ENCODE measurements at regions not wholly inside any gene's neighbourhood (a gene's known extent, or its start where the extent isn't known, plus 50 kb on each side); places are given as distances from the start of the nearest gene placed in this dataset.

DNA sequence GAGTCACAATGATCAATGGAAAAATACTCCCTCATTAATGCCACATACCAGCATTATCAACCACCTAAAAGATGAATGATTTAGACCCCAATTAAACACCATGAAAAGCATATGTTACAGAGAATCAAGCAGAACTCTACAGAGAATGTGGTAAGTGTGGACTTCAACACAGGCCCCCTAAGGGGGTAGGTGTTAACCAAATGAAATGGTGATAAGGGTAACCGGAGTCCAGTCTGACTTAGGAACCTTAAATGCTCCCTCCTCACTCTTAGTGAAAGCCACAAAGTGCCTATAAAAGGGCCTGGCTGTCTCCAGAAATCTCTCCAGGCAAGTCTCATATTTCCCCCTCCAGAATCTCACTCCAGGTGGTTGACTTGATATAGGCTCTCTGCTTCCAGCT lies 149.2 kb upstream of the FOXD3 start:
- WGBS, 2 experiments (ENCODE audit: insufficient coverage in 2 of 2) = 50% methylated on average over 1 of the region's 1 CpG; no CpG with 5 or more reads in 1 of the 2 experiments
- Histone ChIP-seq H3K4me3 (ENCODE audit: extremely low read depth, insufficient read depth, low read length, poor library complexity, severe bottlenecking) (no peak overlapping the region), H3K9me3 (ENCODE audit: control insufficient read depth, low read length) (no peaks in the 10 kb centered on the region), H3K4me1 (ENCODE audit: control insufficient read depth, insufficient read depth, low read length, poor library complexity, severe bottlenecking) (no peaks in the 10 kb centered on the region), H3K36me3 (ENCODE audit: control insufficient read depth, insufficient read depth, low read length) (no peaks in the 10 kb centered on the region), H3K27ac (ENCODE audit: low read depth, low read length, severe bottlenecking) (no peak overlapping the region)

DNA sequence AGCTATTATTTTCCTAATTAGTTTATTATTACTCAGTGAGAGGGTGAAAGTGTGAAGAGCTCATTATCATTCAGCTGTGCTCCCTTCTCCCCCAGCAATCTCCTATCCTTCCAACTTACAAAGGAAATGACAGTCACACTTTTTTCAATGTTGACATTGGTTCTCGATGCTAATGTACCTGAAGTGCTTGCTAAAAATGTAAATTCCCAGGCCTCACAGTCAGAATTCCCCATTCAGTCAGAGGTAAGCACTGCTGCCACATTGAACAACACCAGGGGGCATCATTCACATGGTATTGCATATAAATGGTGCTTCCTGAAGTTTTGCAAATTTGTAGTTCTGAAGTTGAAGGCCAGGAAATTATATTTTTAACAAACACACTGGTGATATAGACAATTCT lies 132.7 kb upstream of the FOXD3 start:
- H3K4me3 ChIP-seq (ENCODE audit: extremely low read depth, insufficient read depth, low read length, poor library complexity, severe bottlenecking) = no peak overlapping the region

DNA sequence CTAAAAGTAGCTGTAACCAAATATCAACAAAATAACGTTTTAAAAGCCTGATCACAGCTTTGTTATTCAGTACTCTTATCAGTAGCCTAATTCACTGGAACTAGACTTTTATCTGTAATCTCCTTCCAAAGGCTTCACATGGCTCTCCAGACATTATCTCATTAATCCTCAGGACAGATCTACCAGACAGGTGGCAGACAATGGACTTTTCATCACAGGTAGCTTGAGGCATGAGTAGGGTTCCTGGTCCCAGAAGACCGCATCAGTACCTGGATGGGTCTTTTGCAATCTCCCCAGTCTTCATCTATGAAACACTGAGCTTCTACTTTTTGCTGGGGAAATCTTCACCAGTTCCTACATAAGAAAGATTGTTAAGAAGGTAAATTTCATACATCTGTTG lies 132.2 kb upstream of the FOXD3 start:
- H3K4me1 ChIP-seq (ENCODE audit: control insufficient read depth, insufficient read depth, low read length, poor library complexity, severe bottlenecking) = no peaks in the 10 kb centered on the region
- H3K4me3 ChIP-seq (ENCODE audit: extremely low read depth, insufficient read depth, low read length, poor library complexity, severe bottlenecking) = no peak overlapping the region
- WGBS, 2 experiments (ENCODE audit: insufficient coverage in 2 of 2) = 17 to 18% methylated on average over 1 of the region's 2 CpGs
- no peaks in the 10 kb centered on the region for H3K9me3 ChIP-seq (ENCODE audit: control insufficient read depth, low read length)
- no peaks in the 10 kb centered on the region for H3K36me3 ChIP-seq (ENCODE audit: control insufficient read depth, insufficient read depth, low read length)
- H3K27ac ChIP-seq (ENCODE audit: low read depth, low read length, severe bottlenecking) = no peak overlapping the region

More for the DNA sequence above, 132.7 kb upstream of the FOXD3 start:
- Histone ChIP-seq H3K36me3 (ENCODE audit: control insufficient read depth, insufficient read depth, low read length) (no peaks in the 10 kb centered on the region), H3K27ac (ENCODE audit: low read depth, low read length, severe bottlenecking) (no peak overlapping the region), H3K9me3 (ENCODE audit: control insufficient read depth, low read length) (no peaks in the 10 kb centered on the region), H3K4me1 (ENCODE audit: control insufficient read depth, insufficient read depth, low read length, poor library complexity, severe bottlenecking) (no peaks in the 10 kb centered on the region)
- 0 to 17% methylated on average over 1 of the region's 1 CpG for WGBS, 2 experiments (ENCODE audit: insufficient coverage in 2 of 2)

DNA sequence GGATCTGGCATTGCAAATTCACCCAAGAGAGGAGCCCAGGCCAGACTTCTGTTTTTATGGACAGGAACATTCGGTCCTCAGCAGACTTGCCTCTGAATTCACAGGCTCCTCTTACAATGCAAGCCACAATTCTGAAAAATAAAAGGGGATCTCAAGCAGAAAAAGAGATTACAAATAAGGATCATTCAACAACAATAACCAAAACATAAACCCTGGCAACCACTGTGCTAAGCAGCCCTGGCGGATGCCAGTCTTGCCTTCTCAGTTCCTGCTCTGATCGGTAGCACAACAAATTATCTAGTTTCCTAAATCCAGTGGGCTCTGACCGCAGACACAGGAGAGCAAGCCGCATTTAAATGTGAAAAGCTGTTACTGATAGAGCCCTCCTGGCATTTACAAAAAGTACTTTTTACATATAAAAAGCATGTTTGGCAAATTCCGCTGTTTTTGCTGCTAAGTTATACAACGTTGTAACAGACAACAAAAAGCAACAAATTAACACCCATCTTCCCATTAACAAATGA lies 123.4 kb upstream of the FOXD3 start:
- Histone ChIP-seq H3K27ac (ENCODE audit: low read depth, low read length, severe bottlenecking) (no peak overlapping the region), H3K4me3 (ENCODE audit: extremely low read depth, insufficient read depth, low read length, poor library complexity, severe bottlenecking) (no peak overlapping the region), H3K9me3 (ENCODE audit: control insufficient read depth, low read length) (no peaks in the 10 kb centered on the region), H3K36me3 (ENCODE audit: control insufficient read depth, insufficient read depth, low read length) (no peaks in the 10 kb centered on the region), H3K4me1 (ENCODE audit: control insufficient read depth, insufficient read depth, low read length, poor library complexity, severe bottlenecking) (no peaks in the 10 kb centered on the region)
- WGBS, 2 experiments (ENCODE audit: insufficient coverage in 2 of 2) = 0 to 19% methylated on average over 2 to 4 of the region's 7 CpGs

- H3K36me3 ChIP-seq (ENCODE audit: control insufficient read depth, insufficient read depth, low read length) = no peaks in the 10 kb centered on the region
- no peak overlapping the region for H3K27ac ChIP-seq (ENCODE audit: low read depth, low read length, severe bottlenecking)
- no CpG with 5 or more reads among the region's 7 CpGs for WGBS, 2 experiments (ENCODE audit: insufficient coverage in 2 of 2)
- no peak overlapping the region for H3K4me3 ChIP-seq (ENCODE audit: extremely low read depth, insufficient read depth, low read length, poor library complexity, severe bottlenecking)
- no peaks in the 10 kb centered on the region for H3K9me3 ChIP-seq (ENCODE audit: control insufficient read depth, low read length)
- H3K4me1 ChIP-seq (ENCODE audit: control insufficient read depth, insufficient read depth, low read length, poor library complexity, severe bottlenecking) = no peaks in the 10 kb centered on the region
Measured at GRCh38 chr1:63199706-63200335, 122.5 kb upstream of the FOXD3 start.

- H3K27ac ChIP-seq (ENCODE audit: low read depth, low read length, severe bottlenecking) = no peak overlapping the region
- no peaks in the 10 kb centered on the region for H3K36me3 ChIP-seq (ENCODE audit: control insufficient read depth, insufficient read depth, low read length)
- 43 to 54% methylated on average over 2 to 3 of the region's 3 CpGs for WGBS, 2 experiments (ENCODE audit: insufficient coverage in 2 of 2)
- no peaks in the 10 kb centered on the region for H3K4me1 ChIP-seq (ENCODE audit: control insufficient read depth, insufficient read depth, low read length, poor library complexity, severe bottlenecking)
- H3K9me3 ChIP-seq (ENCODE audit: control insufficient read depth, low read length) = no peaks in the 10 kb centered on the region
- no peak overlapping the region for H3K4me3 ChIP-seq (ENCODE audit: extremely low read depth, insufficient read depth, low read length, poor library complexity, severe bottlenecking)
Measured at GRCh38 chr1:63200676-63201075, 121.7 kb upstream of the FOXD3 start.

DNA sequence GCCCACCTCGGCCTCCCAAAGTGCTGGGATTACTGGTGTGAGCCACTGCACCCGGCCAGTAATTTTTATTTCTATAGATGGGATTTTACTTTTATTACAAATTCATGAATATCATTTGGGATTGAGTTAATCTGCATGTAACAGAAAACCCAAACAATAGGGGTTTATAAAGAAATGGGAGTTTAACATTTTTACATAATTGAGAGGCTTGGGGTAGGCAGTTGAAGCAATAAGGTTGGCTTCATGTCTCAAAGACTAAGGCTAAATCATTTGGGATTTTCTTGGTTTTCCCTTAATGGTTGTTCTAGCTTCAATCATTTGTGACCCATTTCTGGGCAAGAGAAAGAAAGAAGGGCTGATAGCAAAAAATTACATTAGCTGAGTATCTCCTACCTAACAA lies 118.7 kb upstream of the FOXD3 start:
- Histone ChIP-seq H3K4me3 (ENCODE audit: extremely low read depth, insufficient read depth, low read length, poor library complexity, severe bottlenecking) (no peak overlapping the region), H3K9me3 (ENCODE audit: control insufficient read depth, low read length) (no peaks in the 10 kb centered on the region), H3K27ac (ENCODE audit: low read depth, low read length, severe bottlenecking) (no peak overlapping the region), H3K36me3 (ENCODE audit: control insufficient read depth, insufficient read depth, low read length) (no peaks in the 10 kb centered on the region), H3K4me1 (ENCODE audit: control insufficient read depth, insufficient read depth, low read length, poor library complexity, severe bottlenecking) (no peaks in the 10 kb centered on the region)
- WGBS, 2 experiments (ENCODE audit: insufficient coverage in 2 of 2) = no CpG with 5 or more reads among the region's 2 CpGs

DNA sequence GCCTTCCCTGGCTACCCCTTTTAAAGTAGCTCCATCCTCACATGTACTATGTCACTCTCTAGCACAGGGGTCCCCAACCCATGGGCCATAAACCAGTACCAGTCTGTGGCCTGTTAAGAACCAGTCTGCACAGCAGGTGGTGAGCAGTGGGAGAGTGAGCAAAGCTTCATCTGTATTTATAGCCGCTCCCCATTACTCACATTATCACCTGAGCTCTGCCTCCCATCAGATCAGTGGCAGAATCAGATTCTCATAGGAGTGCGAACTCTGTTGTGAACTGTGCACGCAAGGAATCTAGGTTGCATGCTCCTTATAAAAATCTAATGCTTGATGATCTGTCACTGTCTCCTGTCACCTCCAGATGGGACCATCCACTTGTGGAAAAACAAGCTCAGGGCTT lies 116.6 kb upstream of the FOXD3 start:
- H3K4me1 ChIP-seq (ENCODE audit: control insufficient read depth, insufficient read depth, low read length, poor library complexity, severe bottlenecking) = no peaks in the 10 kb centered on the region
- H3K27ac ChIP-seq (ENCODE audit: low read depth, low read length, severe bottlenecking) = no peak overlapping the region
- H3K9me3 ChIP-seq (ENCODE audit: control insufficient read depth, low read length) = no peaks in the 10 kb centered on the region
- no peaks in the 10 kb centered on the region for H3K36me3 ChIP-seq (ENCODE audit: control insufficient read depth, insufficient read depth, low read length)
- WGBS, 2 experiments (ENCODE audit: insufficient coverage in 2 of 2) = 87 to 100% methylated on average over 2 to 3 of the region's 3 CpGs
- H3K4me3 ChIP-seq (ENCODE audit: extremely low read depth, insufficient read depth, low read length, poor library complexity, severe bottlenecking) = no peak overlapping the region

DNA sequence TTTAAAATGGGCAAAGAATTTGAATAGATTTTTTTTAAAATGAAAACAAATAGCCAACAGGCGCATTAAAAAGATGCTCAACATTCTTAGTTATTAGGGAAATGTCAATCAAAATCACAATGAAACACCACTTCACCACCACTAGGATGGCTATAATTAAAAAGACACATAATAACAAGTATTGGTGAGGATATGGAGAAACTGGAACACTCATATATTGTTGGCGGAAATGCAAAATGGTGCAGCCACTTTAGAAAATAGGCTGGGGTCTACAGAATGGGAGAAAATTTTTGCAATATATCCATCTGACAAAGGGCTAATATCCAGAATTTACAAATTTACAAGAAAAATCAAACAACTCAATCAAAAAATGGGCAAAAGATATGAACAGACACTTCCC lies 107.8 kb upstream of the FOXD3 start:
- no peaks in the 10 kb centered on the region for H3K36me3 ChIP-seq (ENCODE audit: control insufficient read depth, insufficient read depth, low read length)
- no peaks in the 10 kb centered on the region for H3K9me3 ChIP-seq (ENCODE audit: control insufficient read depth, low read length)
- WGBS, 2 experiments (ENCODE audit: insufficient coverage in 2 of 2) = 100% methylated on average over 1 of the region's 2 CpGs
- H3K27ac ChIP-seq (ENCODE audit: low read depth, low read length, severe bottlenecking) = no peak overlapping the region
- no peak overlapping the region for H3K4me3 ChIP-seq (ENCODE audit: extremely low read depth, insufficient read depth, low read length, poor library complexity, severe bottlenecking)
- H3K4me1 ChIP-seq (ENCODE audit: control insufficient read depth, insufficient read depth, low read length, poor library complexity, severe bottlenecking) = no peaks in the 10 kb centered on the region

DNA sequence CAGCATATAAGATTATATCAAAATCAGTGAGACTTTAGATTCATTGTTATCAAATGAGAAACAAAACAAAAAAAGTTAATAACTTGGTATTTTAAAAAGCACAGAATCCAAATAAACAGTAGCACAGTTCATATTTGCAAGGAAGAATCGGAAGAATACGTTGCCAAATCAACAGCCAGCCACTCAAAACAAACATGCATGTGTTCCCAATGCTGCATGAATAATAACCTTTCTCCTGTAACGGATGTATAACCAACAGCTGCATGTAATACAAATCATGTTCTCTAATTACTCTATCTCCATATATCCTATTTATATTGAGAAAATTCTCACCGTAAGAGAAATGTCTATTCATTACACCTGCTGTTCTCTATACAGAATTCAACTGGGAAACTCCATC lies 98.9 kb upstream of the FOXD3 start:
- 47 to 84% methylated on average over 3 of the region's 4 CpGs for WGBS, 2 experiments (ENCODE audit: insufficient coverage in 2 of 2)
- H3K9me3 ChIP-seq (ENCODE audit: control insufficient read depth, low read length) = no peaks in the 10 kb centered on the region
- no peak overlapping the region for H3K27ac ChIP-seq (ENCODE audit: low read depth, low read length, severe bottlenecking)
- no peak overlapping the region for H3K4me3 ChIP-seq (ENCODE audit: extremely low read depth, insufficient read depth, low read length, poor library complexity, severe bottlenecking)
- H3K36me3 ChIP-seq (ENCODE audit: control insufficient read depth, insufficient read depth, low read length) = no peaks in the 10 kb centered on the region
- no peaks in the 10 kb centered on the region for H3K4me1 ChIP-seq (ENCODE audit: control insufficient read depth, insufficient read depth, low read length, poor library complexity, severe bottlenecking)

DNA sequence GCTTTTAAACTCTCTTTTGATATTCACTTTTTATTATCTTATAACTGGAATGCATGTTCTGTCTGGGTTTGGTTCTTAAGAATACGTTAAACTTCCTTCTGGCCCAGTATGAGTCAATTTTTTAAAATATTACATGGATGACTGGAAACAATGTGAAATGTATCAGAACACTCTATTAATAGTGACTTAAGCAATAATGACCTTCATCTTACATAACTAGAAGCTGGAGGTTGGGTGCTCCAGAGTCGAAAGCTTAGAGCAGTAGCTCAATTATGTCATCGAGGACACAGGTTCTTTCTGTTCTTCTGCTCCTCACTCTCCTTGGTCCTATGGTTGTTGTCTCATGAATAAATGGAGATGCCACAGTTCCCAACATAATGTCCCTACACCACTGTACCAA lies 91.6 kb upstream of the FOXD3 start:
- Histone ChIP-seq H3K9me3 (ENCODE audit: control insufficient read depth, low read length) (no peaks in the 10 kb centered on the region), H3K4me3 (ENCODE audit: extremely low read depth, insufficient read depth, low read length, poor library complexity, severe bottlenecking) (no peak overlapping the region), H3K36me3 (ENCODE audit: control insufficient read depth, insufficient read depth, low read length) (no peaks in the 10 kb centered on the region), H3K27ac (ENCODE audit: low read depth, low read length, severe bottlenecking) (no peak overlapping the region), H3K4me1 (ENCODE audit: control insufficient read depth, insufficient read depth, low read length, poor library complexity, severe bottlenecking) (no peaks in the 10 kb centered on the region)
- no CpG with 5 or more reads among the region's 3 CpGs for WGBS, 2 experiments (ENCODE audit: insufficient coverage in 2 of 2)
